COLO668 (cell line): ENCODE measurements at regions not wholly inside any gene's neighbourhood (a gene's known extent, or its start where the extent isn't known, plus 50 kb on each side); places are given as distances from the start of the nearest gene placed in this dataset.
"Not testable (repeated sequence)": the region's sequence is repeated elsewhere in the genome, so short reads cannot be mapped to it uniquely, and the experiment has no call there.

Experiments
- DNase-seq: peaks from one replicate; lab custom pipeline; 2025; ENCODE audit not compliant: unreplicated experiment; lab: John Stamatoyannopoulos, UW

DNA sequence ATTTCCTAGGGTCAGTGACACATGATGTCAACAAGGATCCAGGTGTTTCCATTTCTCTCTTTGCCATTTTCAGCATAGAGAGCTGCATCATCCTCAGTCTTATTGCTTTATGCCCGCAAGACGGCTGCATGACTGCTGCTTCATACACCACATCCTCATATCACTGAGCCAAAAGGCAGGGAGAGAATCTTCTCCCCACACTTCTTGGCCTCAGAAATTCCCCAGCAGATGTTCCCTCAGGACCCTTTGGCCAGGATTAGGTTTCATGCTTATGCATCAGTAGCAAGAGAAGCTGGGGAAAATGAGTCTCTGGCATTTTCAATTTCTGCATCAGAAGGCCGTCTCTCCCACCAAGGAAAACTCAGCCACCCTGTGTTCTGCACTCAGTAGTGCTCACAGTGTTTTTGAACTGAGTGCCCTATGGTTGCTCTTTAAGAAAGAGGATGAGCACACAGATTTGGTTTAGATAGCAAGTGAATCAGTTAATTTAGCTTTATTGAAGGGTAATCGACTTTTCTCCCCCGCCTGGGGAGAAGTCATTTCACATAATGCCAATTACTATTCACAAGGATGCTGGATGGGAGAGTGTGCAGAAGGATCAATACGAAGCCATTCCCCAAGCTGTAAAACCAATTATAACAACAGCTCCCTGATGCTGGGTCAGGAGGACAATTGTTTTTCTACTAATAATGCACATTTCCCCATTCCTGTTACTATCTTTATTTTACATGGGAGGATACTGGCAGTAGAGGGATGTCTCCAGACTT is 360.2 kb downstream of the HHIPL2 start:
- no peak for DNase-seq

DNA sequence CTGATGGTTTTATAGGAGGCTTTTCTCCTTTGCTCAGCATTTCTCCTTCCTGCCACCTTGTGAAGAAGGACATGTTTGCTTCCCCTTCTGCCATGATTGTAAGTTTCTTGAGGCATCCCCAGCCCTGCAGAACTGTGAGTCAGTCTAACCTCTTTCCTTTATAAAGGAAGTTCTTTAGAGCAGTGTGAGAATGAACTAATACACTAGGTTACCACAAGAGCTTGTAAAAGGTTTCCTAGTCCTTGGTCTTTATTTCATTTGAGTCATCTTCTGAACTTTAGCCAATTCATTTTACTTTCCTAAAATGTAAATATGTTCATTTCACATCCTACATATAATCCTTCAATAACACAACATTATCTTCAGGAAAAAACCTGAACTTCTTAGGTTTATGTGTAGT is 365.3 kb downstream of the HHIPL2 start:
- DNase-seq = no peak

DNA sequence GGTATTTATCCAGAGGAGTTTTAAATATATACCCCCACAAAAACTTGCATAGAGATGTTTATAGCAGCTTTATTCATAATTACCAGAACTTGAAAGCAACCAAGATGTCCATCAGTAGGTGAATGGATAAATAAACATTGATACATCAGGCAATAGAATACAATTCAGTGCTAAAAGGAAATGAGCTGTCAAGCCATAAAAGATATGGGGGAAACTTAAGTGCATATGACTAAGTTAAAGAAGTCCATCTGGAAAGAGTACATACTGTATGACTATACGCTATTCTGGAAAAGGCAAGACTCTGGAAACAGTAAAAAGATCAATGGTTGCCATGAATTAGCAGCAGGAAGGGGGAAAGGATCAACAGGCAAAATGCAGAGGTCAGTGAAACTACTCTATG is 366.7 kb downstream of the HHIPL2 start:
- no peak for DNase-seq

DNA sequence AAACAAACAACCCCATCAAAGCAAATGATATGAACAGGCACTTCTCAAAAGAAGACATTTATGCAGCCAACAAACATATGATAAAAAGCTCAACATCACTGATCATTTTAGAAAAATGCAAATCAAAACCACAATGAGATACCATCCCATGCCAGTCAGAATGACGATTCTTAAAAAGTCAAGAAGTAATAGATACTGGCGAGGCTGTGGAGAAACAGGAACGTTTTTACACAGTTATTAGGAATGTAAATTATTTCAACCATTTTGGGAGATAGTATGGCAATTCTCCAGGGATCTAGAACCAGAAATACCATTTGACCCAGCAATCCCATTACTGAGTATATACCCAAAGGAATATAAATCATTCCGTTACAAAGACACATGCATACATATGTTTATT is 370.4 kb downstream of the HHIPL2 start:
- DNase-seq = not testable (repeated sequence)

- no peak for DNase-seq
Observed at GRCh38 chr1:222171005-222171404, 376.9 kb downstream of the HHIPL2 start.

GRCh38 chr1:222168621-222169020 is 379.3 kb downstream of the HHIPL2 start:
- DNase-seq = no peak

- DNase-seq = no peak
Observed at GRCh38 chr1:222167896-222168295, 380.0 kb downstream of the HHIPL2 start.

DNA sequence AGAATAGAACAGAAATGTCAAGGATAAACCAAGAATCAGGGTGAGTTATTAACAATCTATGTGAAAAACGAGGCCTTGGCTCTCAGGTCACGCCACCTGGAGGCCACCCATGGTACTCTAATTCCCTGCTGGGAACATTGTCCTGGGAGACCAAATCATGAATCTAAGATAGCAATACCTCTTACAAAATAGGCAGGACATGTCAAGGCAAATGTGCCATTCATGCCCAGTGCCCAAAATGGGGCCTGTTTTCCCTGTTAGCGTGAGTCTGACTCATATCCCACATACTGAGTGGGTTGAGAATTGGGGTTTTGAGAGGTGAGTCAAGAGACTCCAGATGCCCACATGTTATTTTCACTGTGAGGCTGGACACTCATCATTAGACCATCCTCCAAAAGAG is 380.8 kb downstream of the HHIPL2 start:
- peak; percentile 45 for DNase-seq

GRCh38 chr1:222165629-222166028 is 382.3 kb downstream of the HHIPL2 start:
- no peak for DNase-seq

DNA sequence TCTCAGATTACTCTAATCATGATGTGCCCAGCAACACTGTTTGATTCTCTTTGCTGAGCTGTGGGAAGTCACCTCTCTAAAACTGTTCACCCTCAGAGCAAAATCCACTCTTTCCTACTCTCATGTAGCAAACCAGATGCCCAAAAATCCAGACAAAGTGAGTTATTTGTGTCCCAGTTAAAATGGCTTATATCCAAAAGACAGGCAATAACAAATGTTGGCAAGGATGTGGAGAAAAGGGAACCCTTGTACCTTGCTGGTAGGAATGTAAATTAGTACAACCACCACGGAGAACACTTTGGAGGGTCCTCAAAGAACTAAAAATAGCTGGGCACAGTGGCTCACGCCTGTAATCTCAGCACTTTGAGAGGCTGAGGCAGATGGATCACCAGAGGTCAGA is 384.0 kb downstream of the HHIPL2 start:
- DNase-seq = no peak

DNA sequence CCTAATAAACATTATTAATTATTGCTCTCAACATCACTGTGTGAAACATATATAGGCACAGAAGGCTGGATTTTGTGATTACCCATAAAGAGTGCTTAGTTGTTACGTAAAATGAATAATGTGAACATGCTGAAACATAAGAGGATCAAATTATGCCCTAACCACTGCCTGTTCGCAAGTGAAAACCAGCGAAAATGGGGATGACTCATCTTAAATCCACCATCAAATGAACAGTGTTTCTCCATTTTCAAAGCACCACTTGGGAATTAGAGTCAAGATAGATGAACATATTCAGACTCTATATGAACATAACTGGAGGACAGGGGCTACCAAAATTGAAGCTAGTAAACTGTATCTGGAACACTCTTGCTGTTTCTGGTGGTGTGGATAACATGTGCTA is 386.2 kb downstream of the HHIPL2 start:
- DNase-seq = no peak

DNA sequence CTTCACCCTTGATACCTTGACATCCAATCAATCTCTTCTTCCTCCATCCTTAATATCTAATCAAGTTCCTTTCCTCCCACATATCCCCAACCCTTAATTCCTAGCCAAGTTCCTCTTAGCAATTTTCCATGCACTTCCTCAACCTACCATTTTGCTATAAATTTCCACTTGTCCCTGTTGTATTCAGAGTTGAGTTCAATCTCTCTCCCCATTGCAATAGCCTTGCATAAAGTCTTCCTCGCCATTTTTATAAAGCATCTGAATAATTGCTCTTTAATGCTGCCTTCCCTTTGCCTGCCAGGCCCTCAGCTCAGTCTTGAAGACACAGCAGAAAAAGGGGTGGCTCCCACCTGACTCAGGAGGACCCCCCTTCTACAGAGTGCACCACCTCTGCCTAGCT is 390.3 kb downstream of the HHIPL2 start:
- DNase-seq = no peak

DNA sequence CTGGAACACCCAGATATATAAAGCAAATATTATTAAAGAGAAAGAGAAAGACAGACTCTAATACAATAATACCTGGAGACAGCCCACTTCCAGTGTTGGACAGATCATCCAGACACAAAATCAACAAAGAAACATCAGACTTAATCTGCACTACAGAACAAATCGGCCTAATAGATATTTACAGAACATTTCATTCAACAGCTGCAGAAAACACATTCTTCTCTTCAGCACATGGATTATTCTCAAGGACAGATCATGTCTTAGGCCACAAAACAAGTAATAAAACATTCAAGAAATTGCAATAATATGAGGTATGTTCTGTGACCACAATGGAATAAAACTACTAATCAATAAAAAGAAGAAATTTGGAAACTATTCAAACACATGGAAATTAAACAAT is 398.3 kb upstream of the DUSP10 start:
- DNase-seq = no peak

DNA sequence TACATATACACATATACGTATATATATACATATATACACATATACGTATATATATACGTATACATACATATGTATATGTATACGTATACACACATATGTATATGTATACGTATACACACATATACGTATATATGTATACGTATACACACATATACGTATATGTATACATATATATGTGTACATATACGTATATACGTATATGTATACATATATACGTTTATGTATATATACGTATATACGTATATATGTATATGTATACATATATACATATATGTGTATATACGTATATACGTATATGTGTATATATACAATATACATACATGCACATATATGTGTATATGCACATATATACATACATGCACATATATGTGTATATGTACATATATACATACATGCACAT is 396.2 kb upstream of the DUSP10 start:
- DNase-seq = no peak

- no peak for DNase-seq
Observed at GRCh38 chr1:222136869-222137268, 395.0 kb upstream of the DUSP10 start.

- DNase-seq = no peak
Observed at GRCh38 chr1:222129041-222129440, 387.2 kb upstream of the DUSP10 start.

DNA sequence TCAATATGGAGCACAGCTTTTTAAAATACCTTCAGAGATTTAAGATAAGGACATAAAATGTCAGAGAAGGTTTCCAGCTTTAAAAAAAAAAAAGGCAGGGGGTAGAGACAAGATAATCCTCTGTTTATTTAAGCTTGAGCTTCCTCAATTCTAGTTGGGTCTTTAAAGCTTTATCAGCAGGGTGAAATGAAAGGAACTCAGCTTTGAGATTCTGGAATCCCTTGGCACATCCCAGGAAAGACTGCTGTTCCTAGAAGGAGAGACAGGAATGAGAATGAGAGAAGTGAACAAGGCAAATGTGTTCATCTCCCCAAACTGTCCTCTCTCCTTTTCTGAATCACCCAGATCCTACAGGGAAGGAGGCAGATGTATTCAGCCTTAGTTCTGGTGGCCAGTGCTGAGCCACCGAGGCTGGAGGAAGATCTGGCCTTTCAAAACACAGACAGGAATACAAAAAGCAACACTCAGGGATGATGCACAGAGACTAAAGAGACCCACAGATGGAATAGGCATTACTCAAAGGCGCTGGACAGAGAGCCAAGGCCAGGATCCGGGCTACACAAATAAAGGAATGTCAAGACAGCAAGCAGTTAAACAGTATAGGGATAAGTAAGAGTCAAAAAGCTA is 385.8 kb upstream of the DUSP10 start:
- no peak for DNase-seq

DNA sequence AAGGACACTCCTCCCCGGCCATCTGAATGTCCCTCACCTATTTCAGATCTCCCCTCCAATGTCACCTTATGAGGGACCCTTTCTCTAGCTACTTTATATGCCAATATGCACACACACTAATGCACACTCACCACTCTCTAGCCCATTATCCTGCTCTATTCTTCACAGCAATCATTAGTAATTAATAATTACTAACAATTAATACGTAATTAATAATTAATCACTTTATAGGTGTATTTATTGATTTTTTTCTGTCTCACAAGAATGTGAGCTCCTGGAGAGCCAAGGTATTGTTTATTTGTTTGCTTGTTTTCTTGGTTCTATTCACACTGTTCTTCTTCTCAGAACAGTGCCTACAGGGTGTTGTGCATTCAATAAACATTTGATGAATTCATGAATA is 385.2 kb upstream of the DUSP10 start:
- no peak for DNase-seq

DNA sequence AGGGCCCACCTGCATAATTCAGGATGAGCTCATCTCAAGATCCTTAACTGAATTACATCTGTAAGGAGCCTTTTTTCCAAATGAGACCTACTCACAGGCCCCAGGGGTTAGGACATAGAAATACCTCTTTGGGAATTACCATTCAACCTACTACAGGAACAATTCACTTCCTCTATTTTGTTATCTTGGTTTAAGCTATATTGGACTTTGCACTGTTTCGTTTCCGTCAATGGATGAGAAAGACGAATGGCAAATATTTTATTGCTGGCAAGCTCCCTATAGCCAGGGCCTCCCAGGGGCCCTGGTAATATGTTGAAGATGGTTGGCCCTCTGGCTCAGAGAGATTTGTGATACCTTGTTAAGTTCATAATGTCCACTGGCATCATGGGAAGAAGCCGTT is 384.2 kb upstream of the DUSP10 start:
- DNase-seq = no peak

DNA sequence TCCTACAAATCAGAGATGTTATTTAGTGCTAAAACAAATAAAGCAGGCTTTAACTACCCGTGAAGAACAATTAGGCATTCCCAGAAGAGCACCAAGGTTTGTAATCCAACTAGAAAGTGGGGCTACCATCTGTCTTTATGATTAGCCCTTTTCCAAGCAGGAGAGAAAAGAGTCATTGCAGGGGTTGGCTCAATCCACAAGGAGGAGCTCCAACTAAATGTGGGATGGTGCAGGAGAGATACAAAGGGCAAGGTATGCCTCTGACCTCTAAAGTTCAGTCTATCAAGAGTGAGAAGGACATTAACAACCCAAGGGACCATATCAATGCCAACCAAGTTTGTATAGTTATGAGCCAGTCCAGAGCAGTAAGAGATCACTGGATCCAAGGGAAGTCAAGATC is 382.7 kb upstream of the DUSP10 start:
- DNase-seq = no peak

DNA sequence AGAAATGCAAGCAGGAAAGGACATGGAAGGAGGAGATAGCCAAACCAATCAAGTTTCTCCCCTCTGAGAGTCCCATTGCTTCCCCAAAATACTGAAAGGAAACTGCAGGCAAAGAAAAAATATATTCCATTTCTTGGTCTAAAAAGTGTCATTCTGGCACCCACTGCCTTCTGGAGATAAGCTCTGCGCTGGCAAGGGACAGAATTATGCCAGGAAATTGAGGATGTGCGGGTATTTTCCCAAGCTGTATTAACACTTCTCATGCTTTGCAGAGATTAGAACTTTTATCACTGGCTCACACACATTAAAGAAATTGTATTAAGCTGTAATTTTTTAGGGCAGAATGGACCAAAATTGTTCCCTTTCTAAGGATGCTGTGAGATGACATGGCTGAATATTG is 381.2 kb upstream of the DUSP10 start:
- no peak for DNase-seq

DNA sequence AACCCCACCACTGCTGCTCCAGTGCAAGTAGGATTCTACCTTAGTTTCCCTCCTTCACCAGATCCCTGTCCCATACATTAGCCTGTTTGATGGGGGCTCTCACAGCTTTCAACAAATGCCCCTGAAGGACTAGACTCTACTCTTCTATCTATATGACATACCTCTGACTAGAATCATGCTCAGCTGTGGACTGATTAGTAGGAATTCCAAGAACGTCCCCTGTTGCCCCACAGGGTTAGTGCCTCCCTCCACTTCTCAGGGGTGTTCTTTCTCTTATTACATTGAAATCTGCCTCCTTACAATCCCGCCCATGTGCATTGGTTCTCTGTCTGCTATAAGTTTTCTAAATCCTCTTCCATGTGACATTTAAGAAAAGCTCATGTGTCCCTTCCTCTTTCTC is 375.9 kb upstream of the DUSP10 start:
- no peak for DNase-seq
